Suprapubic skin (tissue), 4 donors: ENCODE measurements at regions not wholly inside any gene's neighbourhood (a gene's known extent, or its start where the extent isn't known, plus 50 kb on each side); places are given as distances from the start of the nearest gene placed in this dataset.

Source experiments
- DNase-seq, 2 donors: peaks; one replicate each; pipeline ENCODE4 v3.0.0-alpha.2; 2019; ENCODE audit warnings: low spot score in 2 of 2
- H3K27ac ChIP-seq: fragments of 200-600 bp; sonication (generic); one replicate; pipeline ENCODE4 v1.5.1; 2019
- H3K27me3 ChIP-seq: fragments of 200-600 bp; sonication (generic); one replicate; pipeline ENCODE4 v1.5.1; 2019
- H3K36me3 ChIP-seq: fragments of 200-600 bp; sonication (generic); one replicate; pipeline ENCODE4 v1.5.1; 2019
- H3K4me1 ChIP-seq: fragments of 200-600 bp; sonication (generic); one replicate; pipeline ENCODE4 v1.5.1; 2019
- H3K4me3 ChIP-seq: fragments of 200-600 bp; sonication (generic); one replicate; pipeline ENCODE4 v1.5.1; 2019; ENCODE audit warnings: mild to moderate bottlenecking
- H3K9me3 ChIP-seq: fragments of 200-600 bp; sonication (generic); one replicate; pipeline ENCODE4 v1.5.1; 2019
- EP300 ChIP-seq: sonication (generic); formaldehyde crosslinking; IDR thresholded peaks from one replicate; pipeline ENCODE4 v1.6.1; 2017; ENCODE audit warnings: antibody characterized with exemption
- POLR2A ChIP-seq, 2 donors: fragments of 450-650 bp; IDR thresholded peaks; one replicate each; pipeline ENCODE4 v1.6.1; 2017; ENCODE audit warnings: antibody characterized with exemption in 2 of 2, mild to moderate bottlenecking in 2 of 2, moderate library complexity in 2 of 2
- POLR2AphosphoS5 ChIP-seq, 3 donors: sonication (generic); formaldehyde crosslinking; IDR thresholded peaks; one replicate each; pipeline ENCODE4 v1.6.1; 2017; ENCODE audit warnings: antibody characterized with exemption in 3 of 3
- WGBS: methylation state at CpG from one replicate; pipeline ENCODE4 v1.1.5; 2018; 5-methylcytosine and 5-hydroxymethylcytosine counted together
- TF ChIP-seq, protein P1 (sequence below), 2 donors: fragments of 200-600 bp in 1 of 2; fragments of 450-650 bp in 1 of 2; sonication (generic) in 1 of 2; IDR thresholded peaks; one replicate each; pipeline ENCODE4 v1.5.1; 2016 to 2019; ENCODE audit warnings: antibody characterized with exemption in 2 of 2, mild to moderate bottlenecking in 1 of 2, moderate library complexity in 1 of 2

- TF ChIP-seq EP300: no peak
- no peak for TF ChIP-seq POLR2AphosphoS5 (IDR thresholded peaks at IDR 0.05)
- no peak for TF ChIP-seq POLR2A (IDR thresholded peaks at IDR 0.05)
- TF ChIP-seq, protein P1, sequence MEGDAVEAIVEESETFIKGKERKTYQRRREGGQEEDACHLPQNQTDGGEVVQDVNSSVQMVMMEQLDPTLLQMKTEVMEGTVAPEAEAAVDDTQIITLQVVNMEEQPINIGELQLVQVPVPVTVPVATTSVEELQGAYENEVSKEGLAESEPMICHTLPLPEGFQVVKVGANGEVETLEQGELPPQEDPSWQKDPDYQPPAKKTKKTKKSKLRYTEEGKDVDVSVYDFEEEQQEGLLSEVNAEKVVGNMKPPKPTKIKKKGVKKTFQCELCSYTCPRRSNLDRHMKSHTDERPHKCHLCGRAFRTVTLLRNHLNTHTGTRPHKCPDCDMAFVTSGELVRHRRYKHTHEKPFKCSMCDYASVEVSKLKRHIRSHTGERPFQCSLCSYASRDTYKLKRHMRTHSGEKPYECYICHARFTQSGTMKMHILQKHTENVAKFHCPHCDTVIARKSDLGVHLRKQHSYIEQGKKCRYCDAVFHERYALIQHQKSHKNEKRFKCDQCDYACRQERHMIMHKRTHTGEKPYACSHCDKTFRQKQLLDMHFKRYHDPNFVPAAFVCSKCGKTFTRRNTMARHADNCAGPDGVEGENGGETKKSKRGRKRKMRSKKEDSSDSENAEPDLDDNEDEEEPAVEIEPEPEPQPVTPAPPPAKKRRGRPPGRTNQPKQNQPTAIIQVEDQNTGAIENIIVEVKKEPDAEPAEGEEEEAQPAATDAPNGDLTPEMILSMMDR (IDR thresholded peaks at IDR 0.05): no peak
- H3K4me3 ChIP-seq: no peak overlapping the region
- H3K4me1 ChIP-seq: no peaks in the 10 kb centered on the region
- H3K36me3 ChIP-seq: no peaks in the 10 kb centered on the region
- H3K27me3 ChIP-seq: no peaks in the 10 kb centered on the region
- H3K9me3 ChIP-seq: no peaks in the 10 kb centered on the region
- no peak overlapping the region for H3K27ac ChIP-seq
- no peak for DNase-seq
- 84% methylated on average over 2 of the region's 2 CpGs for WGBS
Observed at GRCh38 chr6:9408402-9409117, 973.2 kb upstream of the SLC35B3 start.

GRCh38 chr6:9405825-9406224 lies 970.5 kb upstream of the SLC35B3 start:
- H3K4me3 ChIP-seq: no peak overlapping the region
- no peak overlapping the region for H3K27ac ChIP-seq
- no peak for TF ChIP-seq EP300
- TF ChIP-seq, protein P1 (IDR thresholded peaks at IDR 0.05): no peak
- TF ChIP-seq POLR2AphosphoS5 (IDR thresholded peaks at IDR 0.05): no peak
- TF ChIP-seq POLR2A (IDR thresholded peaks at IDR 0.05): no peak
- no peaks in the 10 kb centered on the region for H3K9me3 ChIP-seq
- H3K27me3 ChIP-seq: no peaks in the 10 kb centered on the region
- no peaks in the 10 kb centered on the region for H3K36me3 ChIP-seq
- DNase-seq: no peak
- no peaks in the 10 kb centered on the region for H3K4me1 ChIP-seq
- WGBS: 87% methylated on average over 7 of the region's 7 CpGs

- H3K27ac ChIP-seq: no peak overlapping the region
- no peaks in the 10 kb centered on the region for H3K9me3 ChIP-seq
Observed at GRCh38 chr6:9405369-9405768, 970.0 kb upstream of the SLC35B3 start.

DNA sequence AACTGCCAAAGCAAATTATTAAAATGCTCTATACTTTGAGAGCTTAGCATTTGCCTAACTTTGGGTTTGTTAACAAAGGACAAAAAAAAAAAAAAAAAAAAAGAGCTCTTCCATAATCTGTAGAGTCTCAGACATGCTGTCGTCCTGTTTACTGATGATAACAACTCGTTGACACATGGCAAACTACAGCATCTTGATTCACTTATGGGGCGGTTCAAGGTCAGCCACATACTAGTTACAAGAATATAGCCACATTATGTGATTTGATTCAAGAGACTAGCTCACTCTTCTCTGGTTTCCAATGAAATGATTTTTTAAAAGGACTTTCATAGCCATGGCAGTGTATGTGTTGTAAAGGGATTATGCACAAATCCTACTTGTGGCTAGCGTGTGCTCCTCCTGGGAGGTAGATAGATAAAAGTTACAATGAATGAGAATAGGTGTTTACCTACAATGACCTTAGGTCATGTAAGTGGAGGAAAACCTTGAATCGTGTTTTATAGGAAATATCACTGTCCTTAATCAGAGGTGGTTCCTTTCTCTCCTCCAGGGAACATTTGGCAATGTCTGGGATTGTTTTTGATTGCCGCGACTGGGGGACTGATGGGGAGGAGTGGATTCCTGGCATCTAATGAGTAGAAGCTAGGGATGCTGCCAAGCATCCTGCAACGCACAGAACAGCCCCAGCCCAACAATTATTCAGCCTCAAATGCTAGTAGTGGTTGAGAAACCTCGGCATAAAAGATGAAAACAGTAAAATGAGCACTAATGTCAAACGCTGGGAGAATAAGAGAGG lies 969.2 kb upstream of the SLC35B3 start:
- TF ChIP-seq POLR2AphosphoS5 (IDR thresholded peaks at IDR 0.05) (no peak), EP300 (no peak), POLR2A (IDR thresholded peaks at IDR 0.05) (no peak)
- TF ChIP-seq, protein P1 (IDR thresholded peaks at IDR 0.05): no peak
- H3K4me3 ChIP-seq: no peak overlapping the region
- 38% methylated on average over 10 of the region's 10 CpGs for WGBS
- H3K9me3 ChIP-seq: no peaks in the 10 kb centered on the region
- DNase-seq: no peak
- no peaks in the 10 kb centered on the region for H3K36me3 ChIP-seq
- no peaks in the 10 kb centered on the region for H3K4me1 ChIP-seq
- H3K27me3 ChIP-seq: no peaks in the 10 kb centered on the region
- no peak overlapping the region for H3K27ac ChIP-seq

More at GRCh38 chr6:9405369-9405768, 970.0 kb upstream of the SLC35B3 start:
- H3K36me3 ChIP-seq: no peaks in the 10 kb centered on the region
- H3K27me3 ChIP-seq: no peaks in the 10 kb centered on the region
- no peaks in the 10 kb centered on the region for H3K4me1 ChIP-seq
- 41% methylated on average over 6 of the region's 6 CpGs for WGBS
- TF ChIP-seq, protein P1 (IDR thresholded peaks at IDR 0.05): no peak
- TF ChIP-seq POLR2A (IDR thresholded peaks at IDR 0.05) (no peak), EP300 (no peak), POLR2AphosphoS5 (IDR thresholded peaks at IDR 0.05) (no peak)
- DNase-seq: no peak
- no peak overlapping the region for H3K4me3 ChIP-seq

DNA sequence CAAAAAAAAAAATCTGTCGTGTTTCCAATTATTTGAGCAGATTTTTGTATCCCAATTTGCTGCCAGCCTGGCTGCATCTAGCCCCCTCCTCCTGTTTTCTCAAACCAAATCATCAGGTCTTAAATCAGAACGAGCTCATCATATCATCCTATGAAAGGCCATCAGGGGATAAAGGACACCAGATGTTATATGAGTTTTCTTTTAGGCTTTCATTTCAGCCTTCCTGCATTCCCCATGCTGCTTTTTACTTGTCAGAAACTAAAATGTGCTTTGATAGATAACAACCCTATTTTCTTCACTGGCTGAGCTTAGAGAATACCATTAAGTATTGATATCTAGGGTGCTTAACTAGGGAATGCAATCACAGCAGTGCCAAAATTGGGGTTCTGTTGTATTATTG lies 968.4 kb upstream of the SLC35B3 start:
- no peaks in the 10 kb centered on the region for H3K9me3 ChIP-seq
- H3K27me3 ChIP-seq: peaks cover 2% of the 10 kb centered on the region
- DNase-seq: no peak
- H3K4me1 ChIP-seq: no peaks in the 10 kb centered on the region
- no peak for TF ChIP-seq EP300
- TF ChIP-seq POLR2A (IDR thresholded peaks at IDR 0.05): no peak
- TF ChIP-seq POLR2AphosphoS5 (IDR thresholded peaks at IDR 0.05): no peak
- TF ChIP-seq, protein P1 (IDR thresholded peaks at IDR 0.05): no peak
- no peak overlapping the region for H3K4me3 ChIP-seq
- no peak overlapping the region for H3K27ac ChIP-seq
- 57% methylated on average over 2 of the region's 2 CpGs for WGBS
- H3K36me3 ChIP-seq: no peaks in the 10 kb centered on the region
